Coronary artery (tissue), 2 donors: ENCODE measurements at regions not wholly inside any gene's neighbourhood (a gene's known extent, or its start where the extent isn't known, plus 50 kb on each side); places are given as distances from the start of the nearest gene placed in this dataset.

ENCODE experiments used
- DNase-seq: peaks from one replicate; pipeline ENCODE4 v3.0.0-alpha.2; 2017; ENCODE audit warnings: low spot score
- H3K27ac ChIP-seq, 2 donors: fragments of 200-600 bp; sonication (generic); one replicate each; pipeline ENCODE4 v1.5.1; 2016 to 2019
- H3K4me3 ChIP-seq: fragments of 200-600 bp; sonication (generic); 2 replicates; pipeline ENCODE4 v1.5.1; 2016; ENCODE audit warnings: mild to moderate bottlenecking, moderate library complexity
- CTCF ChIP-seq: fragments of 200-600 bp; sonication (generic); IDR thresholded peaks from one replicate; pipeline ENCODE4 v1.5.1; 2019; ENCODE audit warnings: antibody characterized with exemption

DNA sequence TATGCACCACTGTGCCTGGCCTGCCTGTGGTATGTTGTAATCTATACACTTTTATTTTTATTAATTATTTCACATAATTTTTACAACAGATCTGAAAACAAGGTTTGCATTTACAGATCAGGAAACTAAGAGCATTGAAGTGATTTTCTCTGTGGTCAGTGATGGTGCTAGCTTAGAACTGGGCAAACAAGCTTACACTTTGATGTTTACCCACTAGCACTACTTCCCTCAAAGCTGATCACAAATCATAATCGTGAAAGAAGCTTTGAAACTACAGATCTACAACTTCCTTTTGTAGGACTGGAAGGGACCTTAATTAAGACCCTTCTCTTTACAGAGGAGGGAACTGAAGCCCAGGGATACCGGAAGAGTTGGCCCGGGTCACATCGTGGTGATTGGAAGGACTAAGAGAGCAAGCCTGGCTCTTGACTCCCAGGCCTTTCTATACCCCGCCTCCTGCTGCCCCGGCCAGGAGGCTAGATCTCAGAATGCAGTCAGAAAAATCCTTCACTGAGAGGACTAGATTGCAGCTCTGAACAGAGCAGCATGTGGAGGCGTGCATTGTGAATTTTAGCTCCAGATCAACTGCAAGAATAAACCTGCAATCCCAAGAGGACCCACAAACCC is 93.7 kb upstream of the ZNF827 start:
- H3K27ac ChIP-seq = no peak overlapping the region
- no peak for TF ChIP-seq CTCF
- H3K4me3 ChIP-seq = no peak overlapping the region
- DNase-seq = no peak

- Histone ChIP-seq H3K27ac (no peak overlapping the region), H3K4me3 (no peak overlapping the region)
- no peak for TF ChIP-seq CTCF
- DNase-seq = no peak
Observed at GRCh38 chr4:146029939-146030710, 91.5 kb upstream of the ZNF827 start.

GRCh38 chr4:146029147-146029546 is 90.5 kb upstream of the ZNF827 start:
- Histone ChIP-seq H3K27ac (no peak overlapping the region), H3K4me3 (no peak overlapping the region)
- TF ChIP-seq CTCF = no peak
- no peak for DNase-seq

DNA sequence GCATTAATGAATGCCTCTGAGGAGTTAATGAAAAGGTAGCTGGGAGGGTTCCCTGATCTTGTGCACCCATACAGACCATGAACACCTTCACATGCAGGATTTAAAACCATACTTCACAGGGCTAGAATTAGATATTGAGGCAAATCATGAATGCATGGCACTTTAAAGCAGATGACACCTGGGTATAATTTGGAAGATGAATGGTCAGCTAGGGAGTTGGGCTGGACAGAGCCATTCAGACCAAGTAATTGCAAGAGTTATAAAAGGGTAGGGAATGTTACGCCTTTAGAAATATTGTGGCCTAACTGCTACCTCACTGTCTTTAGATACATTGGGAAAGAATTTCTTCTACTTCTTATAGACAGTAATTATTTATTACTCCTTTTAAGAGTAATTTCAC is 89.1 kb upstream of the ZNF827 start:
- Histone ChIP-seq H3K4me3 (no peak overlapping the region), H3K27ac (no peak overlapping the region)
- no peak for TF ChIP-seq CTCF
- no peak for DNase-seq

DNA sequence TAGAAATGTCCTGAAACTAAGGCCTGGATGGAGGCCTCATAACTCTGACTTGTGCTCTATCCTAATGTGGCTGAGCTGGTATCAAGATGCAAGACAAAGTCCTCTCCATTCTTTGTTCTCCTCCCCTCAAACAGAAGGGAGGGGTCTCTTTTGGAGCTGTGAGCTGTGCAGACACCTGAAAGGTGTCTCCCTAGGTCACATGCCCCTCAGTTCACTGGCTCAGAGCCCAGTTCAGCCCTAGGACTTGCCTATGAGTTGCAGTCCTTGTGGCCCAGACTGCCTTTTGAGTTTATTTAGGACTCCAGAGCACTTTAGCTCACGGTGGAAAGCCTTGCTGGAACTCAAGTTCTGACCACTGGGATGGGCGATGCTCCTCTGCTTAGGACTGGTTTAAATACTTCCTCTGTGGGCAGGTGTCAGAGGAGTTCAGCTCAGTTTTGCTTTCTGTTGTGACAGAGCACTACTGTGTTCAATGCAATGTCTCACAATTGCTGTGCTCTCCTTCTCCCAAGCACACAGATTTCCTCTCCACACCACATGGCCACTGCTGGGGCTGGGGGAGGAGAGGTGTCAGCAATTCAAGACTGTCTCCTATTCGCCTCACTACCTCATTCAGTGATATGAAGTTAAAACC is 84.8 kb upstream of the ZNF827 start:
- TF ChIP-seq CTCF = no peak
- Histone ChIP-seq H3K27ac (no peak overlapping the region), H3K4me3 (no peak overlapping the region)
- no peak for DNase-seq

GRCh38 chr4:146022541-146022940 is 83.9 kb upstream of the ZNF827 start:
- no peak for DNase-seq
- Histone ChIP-seq H3K27ac (no peak overlapping the region), H3K4me3 (no peak overlapping the region)
- no peak for TF ChIP-seq CTCF

DNA sequence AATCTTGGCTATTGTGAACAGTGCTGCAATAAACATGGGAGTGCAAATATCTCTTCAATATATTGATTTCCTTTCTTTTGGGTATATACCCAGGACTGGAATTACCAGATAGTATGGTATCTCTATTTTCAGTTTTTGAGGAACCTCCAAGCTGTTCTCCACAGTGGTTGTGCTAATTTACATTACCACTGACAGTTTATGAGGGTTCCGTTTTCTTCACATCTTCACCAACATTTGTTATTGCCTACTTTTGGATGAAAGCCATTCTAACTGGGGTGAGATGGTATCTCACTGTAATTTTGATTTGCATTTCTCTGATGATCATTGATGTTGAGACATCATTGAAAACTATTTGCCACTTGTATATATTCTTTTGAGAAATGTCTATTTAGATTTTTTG is 79.6 kb upstream of the ZNF827 start:
- TF ChIP-seq CTCF = no peak
- DNase-seq = no peak
- no peak overlapping the region for H3K27ac ChIP-seq
- H3K4me3 ChIP-seq = no peak overlapping the region
